Neuronal stem cell (in vitro differentiated cells): ENCODE measurements at regions not wholly inside any gene's neighbourhood (a gene's known extent, or its start where the extent isn't known, plus 50 kb on each side); places are given as distances from the start of the nearest gene placed in this dataset.
"Not testable (repeated sequence)": the region's sequence is repeated elsewhere in the genome, so short reads cannot be mapped to it uniquely, and the experiment has no call there.

Experiments used
- DNase-seq: peaks from one replicate; pipeline ENCODE4 v3.0.0-alpha.2; 2013; ENCODE audit warnings: low spot score
- H2AFZ ChIP-seq: one replicate; pipeline ENCODE4 v1.6.1; 2013; ENCODE audit warnings: mild to moderate bottlenecking, low read length, inconsistent platforms
- H2AK5ac ChIP-seq: 2 replicates; pipeline ENCODE4 v1.6.1; 2013; ENCODE audit warnings: low read depth, mild to moderate bottlenecking, inconsistent platforms, low read length, moderate library complexity, mixed read lengths
- H2BK120ac ChIP-seq: 2 replicates; pipeline ENCODE4 v1.6.1; 2013; ENCODE audit warnings: low read depth, mild to moderate bottlenecking, inconsistent platforms, low read length, moderate library complexity, mixed read lengths
- H2BK12ac ChIP-seq: one replicate; pipeline ENCODE4 v1.6.1; 2013; ENCODE audit warnings: low read length, inconsistent platforms
- H2BK15ac ChIP-seq: 2 replicates; pipeline ENCODE4 v1.6.1; 2013; ENCODE audit warnings: mild to moderate bottlenecking, low read length, inconsistent platforms, mixed read lengths
- H2BK5ac ChIP-seq: one replicate; pipeline ENCODE4 v1.6.1; 2013; ENCODE audit warnings: inconsistent platforms, mild to moderate bottlenecking, low read length, moderate library complexity
- H3K14ac ChIP-seq: one replicate; pipeline ENCODE4 v1.6.1; 2013; ENCODE audit warnings: low read length, inconsistent platforms
- H3K18ac ChIP-seq: 2 replicates; pipeline ENCODE4 v1.6.1; 2013; ENCODE audit warnings: low read length, inconsistent platforms
- H3K23ac ChIP-seq: 2 replicates; pipeline ENCODE4 v1.6.1; 2013; ENCODE audit warnings: low read depth, mild to moderate bottlenecking, mixed read lengths, low read length, inconsistent platforms; ENCODE audit not compliant: poor library complexity
- H3K27ac ChIP-seq: replicated peaks from 3 replicates; pipeline ENCODE4 v1.5.1; 2013; ENCODE audit warnings: low read length, inconsistent platforms
- H3K27me3 ChIP-seq, 3 experiments: 2 replicates each; pipeline ENCODE4 v1.6.1; 2013; ENCODE audit warnings: low read length in 3 of 3, mild to moderate bottlenecking in 2 of 3, inconsistent platforms in 1 of 3, low read depth in 1 of 3, mixed read lengths in 1 of 3, moderate library complexity in 1 of 3; ENCODE audit not compliant: control insufficient read depth in 3 of 3, insufficient read depth in 3 of 3
- H3K36me3 ChIP-seq, 2 donors: replicated peaks in 1 of 2; 2 replicates each; pipeline ENCODE4 v1.6.1; 2013; ENCODE audit warnings: low read length in 2 of 2; ENCODE audit not compliant: control insufficient read depth in 2 of 2, insufficient read depth in 2 of 2
- H3K4ac ChIP-seq: 2 replicates; pipeline ENCODE4 v1.6.1; 2013; ENCODE audit warnings: inconsistent platforms, mild to moderate bottlenecking, low read length, moderate library complexity
- H3K4me1 ChIP-seq, 2 donors: 1 replicate in 1 of 2; 2 replicates in 1 of 2; pipeline ENCODE4 v1.6.1; 2013; ENCODE audit warnings: low read length in 2 of 2, low read depth in 1 of 2; ENCODE audit not compliant: control insufficient read depth in 2 of 2, insufficient read depth in 1 of 2
- H3K4me2 ChIP-seq: one replicate; pipeline ENCODE4 v1.6.1; 2013; ENCODE audit warnings: mild to moderate bottlenecking, low read length, inconsistent platforms; ENCODE audit not compliant: insufficient read depth, poor library complexity, severe bottlenecking
- H3K4me3 ChIP-seq, 2 donors: 2 replicates each; pipeline ENCODE4 v1.5.1; 2013; ENCODE audit warnings: low read length in 2 of 2, mild to moderate bottlenecking in 2 of 2, inconsistent platforms in 1 of 2, moderate library complexity in 1 of 2
- H3K79me1 ChIP-seq: one replicate; pipeline ENCODE4 v1.6.1; 2013; ENCODE audit warnings: low read depth, mild to moderate bottlenecking, inconsistent platforms, low read length, moderate library complexity
- H3K9ac ChIP-seq: one replicate; pipeline ENCODE4 v1.6.1; 2013; ENCODE audit warnings: mild to moderate bottlenecking, low read depth, low read length, inconsistent platforms; ENCODE audit not compliant: poor library complexity
- H3K9me3 ChIP-seq, 2 donors: replicated peaks in 1 of 2; 2 replicates each; pipeline versions ENCODE3 to v1.6.1; 2013; ENCODE audit warnings: low read length in 2 of 2, mild to moderate bottlenecking in 2 of 2, inconsistent platforms in 1 of 2, low read depth in 1 of 2, mixed read lengths in 1 of 2, moderate library complexity in 1 of 2; ENCODE audit not compliant: control insufficient read depth in 2 of 2, insufficient read depth in 1 of 2
- H4K8ac ChIP-seq: one replicate; pipeline ENCODE4 v1.6.1; 2013; ENCODE audit warnings: low read depth, mild to moderate bottlenecking, inconsistent platforms, low read length, moderate library complexity
- H4K91ac ChIP-seq: one replicate; pipeline ENCODE4 v1.6.1; 2013; ENCODE audit warnings: low read length, low read depth, mild to moderate bottlenecking, inconsistent platforms; ENCODE audit not compliant: poor library complexity
- WGBS, 2 donors: extraction: QIAGEN DNeasy Blood & Tissue Kit; methylation state at CpG; one replicate each; pipeline ENCODE4 v1.1.7; 2013; ENCODE audit warnings: missing lambda C conversion rate in 2 of 2, mixed read lengths in 1 of 2; ENCODE audit not compliant: insufficient read length in 2 of 2, insufficient replicate concordance in 1 of 2; ENCODE audit errors: extremely low coverage in 2 of 2; 5-methylcytosine and 5-hydroxymethylcytosine counted together

DNA sequence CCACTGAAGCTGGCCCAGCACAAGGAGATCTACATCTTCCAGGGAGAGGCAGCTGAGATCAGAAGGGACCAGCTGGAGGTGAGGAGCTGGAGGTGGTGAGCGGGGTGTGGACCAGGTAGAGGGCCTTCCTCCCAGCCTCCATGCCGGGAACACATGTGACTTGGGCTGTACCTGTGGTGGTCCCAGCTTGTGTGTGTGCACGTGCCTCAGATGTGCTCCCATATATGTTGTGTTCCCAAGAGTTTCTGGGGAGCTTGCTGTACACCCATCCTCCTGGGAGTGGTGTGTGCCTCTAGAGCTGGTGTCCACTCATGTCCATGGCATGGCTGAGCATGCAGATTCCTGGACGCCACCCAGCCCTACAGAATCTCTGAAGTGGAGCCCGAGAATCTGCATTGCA, 183.7 kb upstream of the AKAP13 start:
- H3K9ac ChIP-seq, H2AFZ ChIP-seq, H3K36me3 ChIP-seq, H2BK120ac ChIP-seq, H3K4me2 ChIP-seq, H2BK15ac ChIP-seq, H3K4me3 ChIP-seq, H3K27ac ChIP-seq, DNase-seq, H2BK5ac ChIP-seq, H3K79me1 ChIP-seq, H2AK5ac ChIP-seq, H3K4ac ChIP-seq, H2BK12ac ChIP-seq, H3K9me3 ChIP-seq, H3K14ac ChIP-seq, H4K91ac ChIP-seq, H3K4me1 ChIP-seq, H4K8ac ChIP-seq, H3K23ac ChIP-seq, H3K18ac ChIP-seq, H3K27me3 ChIP-seq: not testable (repeated sequence)
- WGBS, 2 donors, result no CpG with 5 or more reads among the region's 5 CpGs

DNA sequence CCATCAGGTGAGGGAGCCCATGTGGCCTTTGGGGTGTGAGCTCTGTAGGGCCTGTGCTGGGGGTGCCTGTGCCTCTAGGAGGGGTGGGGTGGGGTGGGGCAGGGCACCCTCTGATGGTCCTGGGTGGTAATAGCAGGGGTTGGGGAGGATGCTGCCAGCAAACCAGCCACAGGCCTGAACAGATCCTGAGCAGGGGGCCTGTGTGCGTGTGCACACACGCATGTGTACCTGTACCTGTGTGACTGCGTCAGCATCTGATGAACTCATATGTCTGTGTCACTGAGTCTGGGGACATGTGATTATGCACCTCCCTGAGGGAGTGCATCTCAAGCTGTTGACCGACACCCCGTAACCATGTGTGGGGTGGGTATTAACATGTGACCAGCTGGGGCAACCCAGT, 182.8 kb upstream of the AKAP13 start:
- H3K9ac ChIP-seq, H2BK120ac ChIP-seq, H2AK5ac ChIP-seq, H2BK15ac ChIP-seq, H3K4me2 ChIP-seq, DNase-seq, H2AFZ ChIP-seq, H2BK12ac ChIP-seq, H3K18ac ChIP-seq, H4K91ac ChIP-seq, H3K14ac ChIP-seq, H2BK5ac ChIP-seq, H3K23ac ChIP-seq, H3K27me3 ChIP-seq, H3K36me3 ChIP-seq, H3K9me3 ChIP-seq, H4K8ac ChIP-seq, H3K4me1 ChIP-seq, H3K4ac ChIP-seq, H3K4me3 ChIP-seq, H3K27ac ChIP-seq, H3K79me1 ChIP-seq: not testable (repeated sequence)
- no CpG with 5 or more reads among the region's 5 CpGs for WGBS, 2 donors

DNA sequence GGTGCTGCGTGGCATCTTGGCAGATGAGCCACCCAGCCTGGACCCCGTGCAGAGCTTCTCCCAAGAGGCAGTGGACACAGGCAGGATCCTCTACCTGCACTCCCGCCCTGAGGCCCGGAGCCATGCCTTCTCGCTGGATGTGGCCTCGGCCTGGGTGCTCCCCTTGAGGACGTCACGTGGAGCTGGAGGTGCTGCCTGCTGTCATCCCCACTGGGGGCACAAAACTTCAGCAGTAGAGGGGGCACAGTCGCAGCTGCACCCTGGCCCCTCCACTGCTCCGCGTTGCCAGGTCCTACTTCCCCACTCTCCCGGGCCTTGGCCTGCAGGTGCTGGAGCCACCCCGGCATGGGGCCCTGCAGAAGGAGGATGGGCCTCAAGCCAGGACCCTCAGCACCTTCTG, 182.0 kb upstream of the AKAP13 start:
- H3K9ac ChIP-seq, H3K18ac ChIP-seq, H3K23ac ChIP-seq, H3K79me1 ChIP-seq, H3K4ac ChIP-seq, H2BK120ac ChIP-seq, H4K8ac ChIP-seq, H3K9me3 ChIP-seq, H3K36me3 ChIP-seq, H3K27me3 ChIP-seq, H4K91ac ChIP-seq, H2BK5ac ChIP-seq, DNase-seq, H3K4me3 ChIP-seq, H3K27ac ChIP-seq, H2BK12ac ChIP-seq, H2AFZ ChIP-seq, H3K4me1 ChIP-seq, H3K4me2 ChIP-seq, H2BK15ac ChIP-seq, H3K14ac ChIP-seq, H2AK5ac ChIP-seq: not testable (repeated sequence)
- WGBS, 2 donors, result no CpG with 5 or more reads among the region's 13 CpGs

DNA sequence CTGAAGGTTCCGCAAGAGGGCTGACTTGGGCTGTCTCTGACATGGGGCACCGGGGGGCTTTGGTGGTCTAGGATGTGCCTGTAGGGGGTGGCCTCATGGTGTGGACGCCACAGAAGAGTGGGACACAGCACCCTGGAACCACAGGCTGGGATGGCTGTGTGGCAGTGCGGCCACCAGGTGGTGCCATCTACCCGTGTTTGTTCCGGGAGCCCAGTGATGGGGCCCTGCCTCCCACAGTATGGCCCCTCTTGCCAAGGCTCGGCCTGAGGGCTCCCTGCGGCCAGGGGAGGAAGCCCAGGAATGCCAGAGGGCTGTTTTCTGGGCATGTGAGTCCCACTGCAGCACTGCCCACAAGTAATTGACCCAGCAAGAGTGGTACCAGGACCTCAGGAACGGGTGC, 180.2 kb upstream of the AKAP13 start:
- not testable (repeated sequence) for H3K4ac ChIP-seq, H2BK15ac ChIP-seq, H3K36me3 ChIP-seq

More for the DNA sequence above, 180.2 kb upstream of the AKAP13 start:
- not testable (repeated sequence) for H2BK5ac ChIP-seq, H3K4me2 ChIP-seq, H3K4me3 ChIP-seq, H3K23ac ChIP-seq, H3K27me3 ChIP-seq, H3K9ac ChIP-seq, DNase-seq, H3K14ac ChIP-seq, H2BK12ac ChIP-seq, H3K18ac ChIP-seq, H3K4me1 ChIP-seq, H2BK120ac ChIP-seq, H3K79me1 ChIP-seq, H2AK5ac ChIP-seq, H2AFZ ChIP-seq, H3K27ac ChIP-seq, H3K9me3 ChIP-seq, H4K91ac ChIP-seq, H4K8ac ChIP-seq
- WGBS, 2 donors, result no CpG with 5 or more reads among the region's 9 CpGs
